ENCODE measurements at regions not wholly inside any gene's neighbourhood (a gene's known extent, or its start where the extent isn't known, plus 50 kb on each side); places are given as distances from the start of the nearest gene placed in this dataset.

DNA sequence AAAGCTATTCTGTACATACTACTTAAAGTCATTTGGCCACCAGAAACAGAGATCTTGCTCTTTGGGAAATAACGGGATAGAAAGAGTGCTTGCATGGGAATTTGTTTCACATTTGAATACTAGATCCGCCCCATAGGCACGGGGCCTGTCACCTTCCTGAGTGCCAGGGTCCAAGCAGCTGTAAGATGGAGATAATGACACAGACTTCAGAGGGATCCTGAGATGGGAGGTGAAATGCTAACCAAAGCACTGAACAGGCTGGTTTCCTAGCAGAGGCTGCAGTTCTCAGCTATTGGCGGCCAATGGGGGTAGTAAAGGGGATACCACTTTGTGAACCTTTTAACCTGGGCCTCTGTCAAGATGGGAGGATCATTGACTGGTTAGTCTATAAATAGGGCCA lies 225.4 kb downstream of the IRF8 start:
- Histone ChIP-seq H3K79me2 (ENCODE audit: insufficient read depth, low read length) (no peaks in the 10 kb centered on the region), H3K27ac (ENCODE audit: low read depth, low read length) (no peak overlapping the region), H2AFZ (ENCODE audit: low read length) (no peak overlapping the region), H3K4me3 (ENCODE audit: insufficient read depth, low read length) (no peak overlapping the region), H3K4me2 (ENCODE audit: insufficient read depth, low read length) (no peak overlapping the region), H4K20me1 (ENCODE audit: insufficient read depth, low read length) (no peaks in the 10 kb centered on the region), H3K36me3 (ENCODE audit: insufficient read depth, low read length) (no peaks in the 10 kb centered on the region), H3K4me1 (ENCODE audit: insufficient read depth, low read length) (no peaks in the 10 kb centered on the region), H3K27me3 (ENCODE audit: insufficient read depth, low read length) (peaks cover 14% of the 10 kb centered on the region), H3K9me3 (ENCODE audit: low read depth, low read length) (no peaks in the 10 kb centered on the region)
- no peak for TF ChIP-seq CTCF (IDR thresholded peaks at IDR 0.05; ENCODE audit: extremely low read depth, low read depth, low read length)
- DNase-seq (ENCODE audit: insufficient read length, low spot score, missing footprints): no peak

DNA sequence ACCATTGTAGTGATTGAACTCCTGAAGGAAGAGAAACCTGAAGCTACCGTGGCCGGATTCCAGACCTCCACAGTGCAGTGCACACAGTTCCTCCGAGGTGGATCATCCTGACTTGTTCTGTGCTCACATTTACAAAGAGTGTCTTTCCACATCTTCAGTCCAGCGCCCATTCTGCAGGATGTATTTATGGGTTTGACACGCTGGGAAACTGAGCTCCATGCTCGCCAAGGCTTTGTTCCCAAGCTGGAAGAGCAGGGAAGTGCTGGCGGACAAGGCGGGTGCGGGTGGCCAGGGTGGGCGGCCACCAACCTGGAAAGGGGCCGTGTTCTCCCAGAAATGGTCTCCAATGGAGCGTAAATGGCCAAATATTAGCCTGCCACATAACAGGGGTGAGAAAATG lies 227.9 kb downstream of the IRF8 start:
- H3K27ac ChIP-seq (ENCODE audit: low read depth, low read length): no peak overlapping the region
- H3K9me3 ChIP-seq (ENCODE audit: low read depth, low read length): no peaks in the 10 kb centered on the region
- no peaks in the 10 kb centered on the region for H3K4me1 ChIP-seq (ENCODE audit: insufficient read depth, low read length)
- TF ChIP-seq CTCF (IDR thresholded peaks at IDR 0.05; ENCODE audit: extremely low read depth, low read depth, low read length): no peak
- no peaks in the 10 kb centered on the region for H3K79me2 ChIP-seq (ENCODE audit: insufficient read depth, low read length)
- no peak for DNase-seq (ENCODE audit: insufficient read length, low spot score, missing footprints)
- H2AFZ ChIP-seq (ENCODE audit: low read length): no peak overlapping the region
- peaks cover 8% of the 10 kb centered on the region for H3K27me3 ChIP-seq (ENCODE audit: insufficient read depth, low read length)
- H3K4me3 ChIP-seq (ENCODE audit: insufficient read depth, low read length): no peak overlapping the region
- no peak overlapping the region for H3K4me2 ChIP-seq (ENCODE audit: insufficient read depth, low read length)
- H4K20me1 ChIP-seq (ENCODE audit: insufficient read depth, low read length): no peaks in the 10 kb centered on the region
- H3K36me3 ChIP-seq (ENCODE audit: insufficient read depth, low read length): no peaks in the 10 kb centered on the region

GRCh38 chr16:86127366-86127765 lies 228.4 kb downstream of the IRF8 start:
- DNase-seq (ENCODE audit: insufficient read length, low spot score, missing footprints): no peak
- Histone ChIP-seq H3K36me3 (ENCODE audit: insufficient read depth, low read length) (no peaks in the 10 kb centered on the region), H3K9me3 (ENCODE audit: low read depth, low read length) (no peaks in the 10 kb centered on the region), H3K27ac (ENCODE audit: low read depth, low read length) (no peak overlapping the region), H3K4me2 (ENCODE audit: insufficient read depth, low read length) (no peak overlapping the region), H3K27me3 (ENCODE audit: insufficient read depth, low read length) (peaks cover 8% of the 10 kb centered on the region), H3K79me2 (ENCODE audit: insufficient read depth, low read length) (no peaks in the 10 kb centered on the region), H2AFZ (ENCODE audit: low read length) (no peak overlapping the region), H4K20me1 (ENCODE audit: insufficient read depth, low read length) (no peaks in the 10 kb centered on the region), H3K4me1 (ENCODE audit: insufficient read depth, low read length) (no peaks in the 10 kb centered on the region), H3K4me3 (ENCODE audit: insufficient read depth, low read length) (no peak overlapping the region)
- TF ChIP-seq CTCF (IDR thresholded peaks at IDR 0.05; ENCODE audit: extremely low read depth, low read depth, low read length): no peak

GRCh38 chr16:86128246-86128645 lies 229.3 kb downstream of the IRF8 start:
- Histone ChIP-seq H2AFZ (ENCODE audit: low read length) (no peak overlapping the region), H3K79me2 (ENCODE audit: insufficient read depth, low read length) (no peaks in the 10 kb centered on the region), H3K4me3 (ENCODE audit: insufficient read depth, low read length) (no peak overlapping the region), H4K20me1 (ENCODE audit: insufficient read depth, low read length) (no peaks in the 10 kb centered on the region), H3K9me3 (ENCODE audit: low read depth, low read length) (no peaks in the 10 kb centered on the region), H3K36me3 (ENCODE audit: insufficient read depth, low read length) (no peaks in the 10 kb centered on the region), H3K4me2 (ENCODE audit: insufficient read depth, low read length) (no peak overlapping the region), H3K27ac (ENCODE audit: low read depth, low read length) (no peak overlapping the region), H3K4me1 (ENCODE audit: insufficient read depth, low read length) (no peaks in the 10 kb centered on the region), H3K27me3 (ENCODE audit: insufficient read depth, low read length) (peaks cover 8% of the 10 kb centered on the region)
- TF ChIP-seq CTCF (IDR thresholded peaks at IDR 0.05; ENCODE audit: extremely low read depth, low read depth, low read length): no peak
- no peak for DNase-seq (ENCODE audit: insufficient read length, low spot score, missing footprints)
